Choroid plexus epithelial cell (primary cell): ENCODE measurements at regions not wholly inside any gene's neighbourhood (a gene's known extent, or its start where the extent isn't known, plus 50 kb on each side); places are given as distances from the start of the nearest gene placed in this dataset.
"Not testable (repeated sequence)": the region's sequence is repeated elsewhere in the genome, so short reads cannot be mapped to it uniquely, and the experiment has no call there.

Experiments used
- DNase-seq: peaks from one replicate; pipeline ENCODE4 v3.0.0-alpha.2; 2010; ENCODE audit warnings: low read depth
- H3K4me3 ChIP-seq: 2 replicates; pipeline ENCODE4 v1.5.1; 2011; ENCODE audit warnings: low read depth, mild to moderate bottlenecking, control low read depth, low read length, moderate library complexity
- CTCF ChIP-seq: conservative IDR thresholded peaks from 2 replicates; pipeline ENCODE4 v1.5.1; 2011; ENCODE audit warnings: low read depth, mild to moderate bottlenecking, control low read depth, inconsistent platforms, low read length, moderate library complexity

- H3K4me3 ChIP-seq: no peak overlapping the region
- no peak for TF ChIP-seq CTCF
- no peak for DNase-seq
These were observed 130.0 kb downstream of the ASB7 start for GRCh38 chr15:100732211-100733055.

- H3K4me3 ChIP-seq: no peak overlapping the region
- DNase-seq: peak; percentile 45
- no peak for TF ChIP-seq CTCF
These were observed 130.9 kb downstream of the ASB7 start for GRCh38 chr15:100733101-100733842.

- not testable (repeated sequence) for H3K4me3 ChIP-seq
- DNase-seq: peak; percentile 44
These were observed 131.4 kb downstream of the ASB7 start for GRCh38 chr15:100733843-100734185.

GRCh38 chr15:100734586-100734985 is 132.2 kb downstream of the ASB7 start:
- no peak for TF ChIP-seq CTCF
- H3K4me3 ChIP-seq: no peak overlapping the region
- no peak for DNase-seq

GRCh38 chr15:100735129-100736053 is 133.0 kb downstream of the ASB7 start:
- no peak overlapping the region for H3K4me3 ChIP-seq
- TF ChIP-seq CTCF: no peak
- no peak for DNase-seq

- H3K4me3 ChIP-seq: no peak overlapping the region
- DNase-seq: no peak
- no peak for TF ChIP-seq CTCF
These were observed 134.8 kb downstream of the ASB7 start for GRCh38 chr15:100737214-100737613.

- no peak overlapping the region for H3K4me3 ChIP-seq
- no peak for TF ChIP-seq CTCF
- DNase-seq: no peak
These were observed 136.2 kb downstream of the ASB7 start for GRCh38 chr15:100738614-100739013.
